ENCODE measurements at regions not wholly inside any gene's neighbourhood (a gene's known extent, or its start where the extent isn't known, plus 50 kb on each side); places are given as distances from the start of the nearest gene placed in this dataset.
"Not testable (repeated sequence)": the region's sequence is repeated elsewhere in the genome, so short reads cannot be mapped to it uniquely, and the experiment has no call there.

DNA sequence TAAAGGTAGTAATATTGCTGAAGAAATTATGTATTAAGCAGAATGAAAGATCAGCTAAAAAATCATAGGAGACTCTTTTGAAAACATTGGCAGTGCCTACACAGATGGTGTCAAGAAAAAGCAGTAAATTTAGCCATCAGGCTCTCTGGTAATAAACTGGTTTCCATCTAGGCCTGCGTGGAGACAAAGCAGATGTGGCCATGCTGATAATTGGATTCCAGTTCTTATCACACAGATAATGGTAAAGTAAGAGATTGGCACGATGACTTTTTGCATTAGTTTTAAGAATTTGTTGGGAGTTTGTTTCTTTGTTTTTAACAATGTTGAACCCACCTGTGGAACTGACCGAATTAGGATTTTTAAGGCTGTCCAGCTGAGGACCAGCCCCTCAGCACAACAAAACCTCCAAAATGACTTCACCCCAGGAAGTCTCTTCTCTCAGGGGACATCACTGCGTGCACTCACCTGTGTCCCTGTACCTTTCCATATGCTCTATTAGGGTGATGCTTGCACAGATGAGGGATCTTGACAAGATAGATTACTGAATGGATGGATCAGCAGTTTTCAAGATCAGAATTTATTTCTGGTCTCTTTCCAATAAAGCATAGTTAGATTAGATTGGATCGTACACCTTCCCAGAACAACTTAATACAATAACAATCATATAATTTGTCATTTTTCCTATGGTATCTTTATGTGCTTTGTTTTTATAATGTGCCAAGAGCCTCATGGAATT, 69.1 kb upstream of the DNAJC10 start:
- DNase-seq: no peak

DNA sequence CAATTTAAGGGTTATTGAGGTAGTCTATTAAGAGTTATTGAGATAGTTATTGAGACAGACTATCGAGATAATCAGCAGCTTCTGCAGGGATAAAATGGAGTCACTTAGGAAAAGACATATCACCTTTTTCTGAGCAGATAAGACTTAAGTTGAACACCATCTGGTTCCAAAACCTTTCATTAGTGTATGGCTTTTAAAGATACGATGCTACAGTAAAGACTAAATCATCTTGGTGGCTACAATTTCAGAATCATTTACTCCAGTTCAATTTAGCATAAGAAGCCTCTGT, 68.6 kb upstream of the DNAJC10 start:
- no peak for DNase-seq

DNA sequence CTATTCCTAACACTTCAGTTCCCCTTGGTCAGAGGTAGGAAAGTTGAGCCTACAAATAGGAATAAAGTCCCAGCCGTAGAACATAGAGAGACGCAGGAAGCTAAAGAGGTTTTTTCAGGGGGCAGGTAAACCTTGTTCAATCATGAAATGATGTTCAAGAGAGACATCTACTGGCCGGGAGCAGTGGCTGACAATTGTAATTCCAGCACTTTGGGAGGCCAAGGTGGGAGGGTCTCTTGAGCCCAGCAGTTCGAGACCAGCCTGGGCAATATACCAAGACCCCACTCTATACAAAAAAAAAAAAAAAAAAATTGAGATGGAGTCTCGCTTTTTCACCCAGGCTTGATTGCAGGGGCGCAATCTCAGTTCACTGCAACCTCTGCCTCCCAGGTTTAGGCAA, 66.7 kb upstream of the DNAJC10 start:
- DNase-seq: no peak

GRCh38 chr2:182650704-182651103, 65.4 kb upstream of the DNAJC10 start:
- DNase-seq: no peak

GRCh38 chr2:182652326-182652725, 63.7 kb upstream of the DNAJC10 start:
- no peak for DNase-seq

DNA sequence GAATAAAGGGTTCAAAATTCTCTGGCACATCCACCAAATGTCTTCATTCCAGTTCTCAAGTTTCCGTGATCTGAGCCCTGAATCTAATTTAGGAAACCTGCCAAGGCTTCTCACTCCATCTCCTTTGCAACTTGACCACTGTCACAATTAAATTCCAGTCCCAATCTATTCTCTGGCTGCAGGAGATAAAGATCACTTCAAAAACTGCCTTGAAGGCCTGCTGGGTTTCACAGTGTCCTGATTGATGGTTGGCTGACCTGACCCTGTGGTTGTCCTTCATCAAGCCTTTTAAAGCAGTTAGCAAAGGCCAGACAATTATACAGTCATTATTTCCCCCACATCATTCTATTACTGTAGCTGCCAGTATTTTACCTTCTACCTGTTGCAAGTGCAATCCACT, 60.3 kb upstream of the DNAJC10 start:
- no peak for DNase-seq

DNA sequence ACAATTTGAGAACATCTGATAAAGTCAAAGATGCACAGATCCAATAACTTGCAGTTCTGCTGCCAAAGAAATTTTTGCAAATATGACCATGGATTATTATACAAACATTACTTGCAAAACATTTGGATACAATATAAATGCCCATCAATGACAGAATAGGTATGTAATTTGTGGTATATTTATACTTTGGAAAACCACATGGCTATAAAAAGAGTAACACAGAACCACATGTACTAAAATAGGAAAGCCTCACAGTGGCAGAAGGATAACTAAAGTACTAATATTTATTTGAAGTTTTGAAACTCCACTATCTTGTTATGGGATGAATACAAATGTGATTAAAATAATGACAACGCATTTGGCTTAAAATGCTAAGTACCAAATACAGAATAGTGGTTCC, 51.8 kb upstream of the DNAJC10 start:
- DNase-seq: no peak

DNA sequence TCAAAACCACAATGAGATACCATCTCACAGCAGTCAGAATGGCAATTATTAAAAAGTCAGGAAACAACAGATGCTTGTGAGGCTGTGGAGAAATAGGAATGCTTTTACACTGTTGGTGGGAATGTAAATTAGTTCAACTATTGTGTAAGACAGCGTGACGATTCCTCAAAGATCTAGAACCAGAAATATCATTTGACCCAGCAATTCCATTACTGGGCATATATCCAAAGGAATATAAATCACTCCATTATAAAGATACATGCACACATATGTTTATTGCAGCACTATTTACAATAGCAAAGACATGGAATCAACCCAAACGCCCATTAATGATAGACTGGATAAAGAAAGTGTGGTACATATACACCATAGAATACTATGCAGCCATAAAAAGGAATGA, 50.6 kb upstream of the DNAJC10 start:
- DNase-seq: not testable (repeated sequence)
